ENCODE measurements at regions not wholly inside any gene's neighbourhood (a gene's known extent, or its start where the extent isn't known, plus 50 kb on each side); places are given as distances from the start of the nearest gene placed in this dataset.

- DNase-seq, result no peak
Observed at GRCh38 chr3:75985432-75985831, 200.1 kb upstream of the ZNF717 start.

- no peak for DNase-seq
Observed at GRCh38 chr3:76010252-76010651, 224.9 kb upstream of the ZNF717 start.

DNA sequence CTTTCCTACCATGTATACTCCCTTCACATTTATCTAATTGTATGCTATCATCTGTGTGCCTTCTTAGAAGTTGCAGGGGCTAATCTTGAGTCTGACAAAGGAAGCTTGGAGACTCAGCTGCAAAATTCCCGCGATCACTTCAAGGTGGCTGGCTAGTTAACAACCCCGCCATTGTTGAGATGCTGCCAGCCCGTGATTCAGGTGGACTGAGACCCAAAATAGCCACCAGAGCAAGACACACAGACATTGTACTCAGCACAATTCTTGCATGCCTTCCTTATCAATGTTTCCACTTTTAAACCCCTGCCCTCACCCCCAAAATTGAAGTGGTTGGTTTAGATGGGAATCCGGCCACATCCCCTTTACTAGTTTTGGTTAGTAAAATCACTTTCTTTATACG is 225.8 kb upstream of the ZNF717 start:
- DNase-seq, result no peak

- DNase-seq, result no peak
Observed at GRCh38 chr3:76015496-76015895, 230.1 kb upstream of the ZNF717 start.

DNA sequence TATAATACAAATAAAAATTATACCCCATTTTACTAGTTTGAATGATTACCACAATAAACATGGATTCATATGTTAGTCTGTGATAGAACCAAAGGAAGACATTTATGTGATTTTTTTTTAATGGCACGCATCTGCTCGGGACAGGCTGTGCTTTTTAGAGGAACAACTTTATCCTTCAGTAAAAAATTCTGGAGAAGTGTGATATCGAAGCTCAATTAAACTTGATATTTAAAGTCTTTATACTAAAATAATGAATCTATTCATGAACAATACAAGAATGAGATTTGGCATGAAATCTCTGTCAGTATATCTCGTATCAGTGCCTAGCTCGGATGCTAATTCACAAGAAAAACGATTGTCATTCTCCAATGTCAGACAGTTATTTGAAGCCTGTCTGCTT is 230.8 kb upstream of the ZNF717 start:
- DNase-seq, result no peak

DNA sequence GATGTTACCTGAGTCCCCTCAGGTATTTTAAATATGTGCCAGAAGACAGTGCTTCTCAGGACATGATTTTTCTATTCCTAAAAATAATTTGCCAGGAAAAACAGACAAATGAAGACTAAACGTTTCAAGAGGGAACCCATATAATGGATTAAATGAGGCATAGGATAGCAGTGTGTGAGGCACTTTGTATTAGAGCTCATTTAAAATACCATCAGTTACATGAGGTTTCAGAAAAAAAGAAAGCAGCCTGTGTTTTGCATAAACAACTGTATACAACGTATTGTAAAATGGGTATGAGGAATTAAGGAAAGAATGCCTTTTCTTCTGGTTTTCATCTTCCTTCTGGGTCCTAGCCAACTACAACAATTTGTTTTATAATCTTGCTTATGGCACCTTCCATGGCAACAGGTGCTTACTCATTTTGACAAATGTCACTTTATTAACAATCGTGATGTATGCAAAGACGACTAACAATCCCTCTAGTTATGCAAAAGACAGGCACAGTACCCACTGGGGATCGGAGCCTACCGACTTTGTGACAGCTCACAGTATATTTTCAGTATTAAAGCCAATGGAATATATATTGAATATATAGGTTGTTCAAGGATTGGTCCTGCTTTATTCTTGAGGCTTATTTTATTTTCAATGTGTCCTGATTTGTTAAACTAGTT is 231.6 kb upstream of the ZNF717 start:
- DNase-seq, result no peak

- no peak for DNase-seq
Observed at GRCh38 chr3:76021376-76021775, 236.0 kb upstream of the ZNF717 start.

- no peak for DNase-seq
Observed at GRCh38 chr3:76024640-76025039, 239.3 kb upstream of the ZNF717 start.

- no peak for DNase-seq
Observed at GRCh38 chr3:76025561-76025960, 240.2 kb upstream of the ZNF717 start.

DNA sequence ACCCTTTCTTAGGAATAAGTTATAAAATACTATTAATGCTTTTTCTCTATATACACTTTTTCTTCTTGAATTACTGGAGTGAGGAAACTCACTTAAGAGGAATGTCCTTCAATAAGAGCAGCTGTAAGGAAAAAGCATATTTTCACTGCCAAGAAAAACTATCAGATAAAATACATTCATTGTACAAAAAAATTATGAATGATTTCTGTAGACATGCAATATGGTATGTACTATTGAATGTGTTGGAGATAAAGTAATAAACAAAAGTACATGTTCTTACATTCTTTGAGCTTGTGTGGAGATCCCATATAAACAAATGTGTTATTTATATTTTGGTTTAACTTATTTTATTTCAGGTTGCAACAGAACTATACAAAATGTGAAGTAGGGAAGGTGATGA is 241.0 kb upstream of the ZNF717 start:
- no peak for DNase-seq

DNA sequence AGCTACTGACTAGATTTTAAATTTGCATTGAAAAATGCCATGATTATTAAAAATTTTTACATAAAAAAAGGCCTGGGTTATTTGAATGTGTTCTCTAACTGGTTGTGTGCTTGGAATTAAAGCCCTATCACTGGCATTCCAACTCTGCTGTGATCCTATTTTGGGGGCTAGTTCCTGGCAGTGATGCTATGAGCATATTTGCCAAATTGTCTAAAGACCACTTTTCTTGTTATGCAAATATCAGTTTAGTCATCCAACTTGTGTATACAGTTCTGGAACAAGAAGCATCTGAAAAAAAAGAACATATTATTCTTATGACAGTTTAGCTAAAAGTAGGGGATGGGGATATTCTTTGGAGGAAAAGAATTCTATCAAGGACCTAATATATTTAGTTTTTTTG is 243.4 kb upstream of the ZNF717 start:
- no peak for DNase-seq

DNA sequence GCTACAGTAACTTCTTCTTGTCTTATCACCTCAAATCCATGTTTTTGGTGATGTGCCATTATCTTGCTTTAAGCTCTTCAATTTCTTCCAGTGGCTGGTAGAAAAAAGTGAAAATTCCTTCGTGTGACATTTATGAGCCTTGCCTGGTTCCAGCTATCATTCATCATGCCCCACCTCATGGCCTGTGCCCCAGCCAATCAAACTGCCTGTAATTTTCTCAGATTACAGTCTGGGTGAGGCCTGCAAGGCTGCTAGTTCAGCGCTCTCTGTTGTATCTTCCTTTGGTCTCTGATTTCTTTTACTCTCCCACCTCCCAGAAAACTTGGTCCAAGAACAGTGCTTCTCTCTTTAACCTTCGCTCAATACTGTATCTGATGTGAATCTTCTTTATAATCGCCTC is 249.3 kb upstream of the ZNF717 start:
- no peak for DNase-seq

DNA sequence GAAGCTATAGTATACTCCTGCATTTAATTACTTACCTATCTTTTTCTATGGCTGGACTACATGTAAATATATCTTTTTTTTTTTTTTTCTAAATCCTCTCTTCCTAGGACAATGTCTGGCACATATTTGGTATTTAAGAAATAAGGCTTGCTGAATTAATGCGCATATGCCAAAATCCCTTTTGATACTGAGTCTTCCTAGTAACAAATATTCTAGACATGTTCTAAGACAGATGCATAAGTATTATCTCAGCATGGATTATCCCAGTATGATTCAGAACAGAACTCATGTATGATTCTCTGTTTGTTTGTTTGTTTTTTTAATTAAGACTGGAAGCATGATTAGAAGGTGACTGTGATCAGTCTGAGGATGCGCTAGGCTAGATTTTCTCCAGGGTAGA is 249.8 kb upstream of the ZNF717 start:
- DNase-seq, result no peak

GRCh38 chr3:76038949-76039348 is 253.6 kb upstream of the ZNF717 start:
- no peak for DNase-seq

GRCh38 chr3:76039431-76039830 is 254.1 kb upstream of the ZNF717 start:
- no peak for DNase-seq

DNA sequence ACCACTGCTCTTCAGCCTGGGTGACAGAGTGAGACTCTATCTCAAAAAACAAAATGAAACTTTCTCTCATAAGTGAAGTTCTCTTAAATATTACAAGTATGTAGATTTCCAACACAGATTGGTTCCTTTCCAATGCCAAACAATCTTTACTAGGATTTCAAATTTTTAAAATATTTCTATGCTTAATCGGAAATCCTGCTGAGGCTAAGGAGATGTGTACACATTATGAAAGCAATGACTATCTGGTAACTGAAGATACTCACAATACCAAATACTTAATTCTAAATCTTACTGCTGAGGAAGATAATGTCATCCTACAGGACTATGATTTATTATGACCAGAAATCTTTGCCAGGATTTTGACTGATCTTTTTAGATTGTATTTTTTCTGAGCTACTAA is 255.6 kb upstream of the ZNF717 start:
- no peak for DNase-seq

DNA sequence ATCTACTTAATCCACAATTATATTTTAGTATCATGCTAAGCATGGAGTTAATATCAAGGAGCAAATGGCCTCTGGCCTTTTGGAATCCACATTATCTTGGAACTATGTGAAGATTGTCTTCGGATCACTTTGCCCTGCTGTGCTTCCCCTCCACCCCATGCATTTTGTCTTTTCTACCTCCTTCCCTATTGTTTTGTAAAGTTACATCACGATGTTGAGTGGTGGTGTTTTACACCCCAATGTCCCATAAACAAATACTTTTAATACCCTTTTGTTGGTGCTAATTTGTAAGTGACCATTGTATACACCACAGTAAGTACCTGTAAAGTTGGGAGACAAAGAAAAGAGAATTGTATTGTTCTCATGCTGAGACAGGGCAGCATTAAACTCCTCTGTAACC is 258.4 kb upstream of the ZNF717 start:
- no peak for DNase-seq

DNA sequence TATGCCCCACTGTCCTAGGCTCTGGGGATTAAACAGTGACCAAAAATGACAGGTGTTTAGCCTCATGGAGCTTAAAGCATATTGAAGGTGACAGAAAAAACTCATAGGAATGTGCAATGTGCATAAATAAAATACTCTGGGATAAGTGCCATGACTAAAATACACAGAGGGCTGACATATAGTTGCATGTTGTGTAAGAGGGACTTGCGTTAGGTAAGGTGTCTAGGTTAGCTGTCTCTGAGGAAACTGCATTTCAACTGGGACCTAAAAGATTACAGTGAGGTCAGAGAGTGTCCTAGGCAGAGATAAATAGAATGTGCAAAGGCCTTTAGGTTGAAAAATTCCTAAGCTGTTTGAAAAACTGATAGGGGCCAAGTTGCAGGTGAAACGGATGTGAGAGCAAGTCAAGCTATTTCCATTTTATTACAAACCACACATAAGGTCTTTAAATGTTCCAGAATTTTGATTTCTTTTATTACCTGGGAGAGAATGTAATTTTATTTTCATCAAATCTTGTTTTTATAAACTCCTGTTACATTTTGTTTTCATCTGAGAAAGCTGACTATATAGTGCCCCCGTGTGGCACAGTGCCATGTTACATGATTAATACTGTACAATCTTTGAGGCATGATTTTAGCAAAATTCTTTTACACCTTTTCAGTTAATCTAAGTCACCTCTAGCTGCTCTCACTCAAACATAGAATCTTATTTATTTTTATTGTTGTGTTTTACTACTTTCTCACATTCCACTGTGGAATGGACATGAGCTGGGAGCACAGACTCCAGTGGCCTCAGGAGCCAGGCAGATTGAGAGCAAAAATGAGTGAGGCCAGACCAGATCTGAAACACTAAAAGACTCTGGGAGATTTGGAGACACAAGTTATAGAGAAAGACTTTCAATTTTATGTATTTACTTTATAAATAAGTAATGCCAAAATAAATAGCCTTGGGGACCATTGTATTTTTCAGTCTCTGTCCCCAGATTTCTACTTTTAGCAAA is 259.6 kb upstream of the ZNF717 start:
- peak in 16 of 56 donors; percentile 0 to 65 (median 12) for DNase-seq

GRCh38 chr3:76047368-76047767 is 262.0 kb upstream of the ZNF717 start:
- DNase-seq, result no peak

GRCh38 chr3:76049776-76050175 is 264.4 kb upstream of the ZNF717 start:
- DNase-seq, result no peak

- DNase-seq, result no peak
Observed at GRCh38 chr3:76051145-76051544, 265.8 kb upstream of the ZNF717 start.

- no peak for DNase-seq
Observed at GRCh38 chr3:76054404-76054803, 269.1 kb upstream of the ZNF717 start.

DNA sequence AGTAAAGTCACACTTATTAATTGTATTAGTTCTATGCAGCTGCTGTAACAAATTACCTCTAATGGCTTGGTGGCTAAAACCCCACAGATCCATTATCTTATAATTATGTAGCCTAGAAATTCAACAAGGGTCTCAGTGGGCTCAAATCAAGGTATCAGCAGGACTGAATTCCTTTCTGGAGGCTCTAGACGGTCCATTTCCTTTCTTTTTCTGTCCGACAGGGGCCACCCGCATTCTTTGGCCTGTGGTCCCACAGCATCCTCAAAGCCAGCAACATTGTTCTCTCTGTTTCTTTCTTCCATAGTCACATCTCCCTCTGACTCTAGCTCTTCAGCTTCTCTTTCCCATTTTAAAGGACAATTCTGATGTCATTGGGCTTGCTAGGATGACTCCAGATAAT is 276.3 kb upstream of the ZNF717 start:
- no peak for DNase-seq
